ENCODE measurements at regions not wholly inside any gene's neighbourhood (a gene's known extent, or its start where the extent isn't known, plus 50 kb on each side); places are given as distances from the start of the nearest gene placed in this dataset.

DNA sequence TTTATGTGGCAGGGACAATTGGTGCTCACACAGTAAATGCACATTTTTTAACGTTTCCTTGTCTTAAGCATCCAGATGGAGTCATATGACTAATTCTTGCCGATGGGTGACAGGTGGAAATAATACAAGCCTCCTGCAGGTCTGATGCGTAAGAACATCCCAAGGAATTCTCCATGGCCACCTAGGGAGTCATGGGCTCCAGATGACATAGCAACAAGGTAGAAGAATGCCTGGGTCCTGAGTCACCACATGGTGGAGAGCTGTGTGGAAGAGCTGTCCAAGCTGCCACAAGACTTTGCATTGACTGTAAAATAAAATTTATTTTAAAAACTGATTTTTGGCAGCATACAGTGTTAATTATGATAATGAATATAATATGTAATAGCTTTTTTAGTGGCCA, 77.0 kb upstream of the MAP3K7 start:
- no peak for TF ChIP-seq MAX (IDR thresholded peaks at IDR 0.05)
- TF ChIP-seq GATA3 (IDR thresholded peaks at IDR 0.05; ENCODE audit: borderline replicate concordance) = no peak
- no peaks in the 10 kb centered on the region for H3K9me3 ChIP-seq
- CTCF ChIA-PET = interaction anchor here (0.6 kb wide), 1 partner anchor 799 kb away, joined by 5 read pairs; no protein-coding TSS in a partner anchor
- H3K27ac ChIP-seq = no peak overlapping the region
- FAIRE-seq (no peak), ATAC-seq (no peak), DNase-seq (ENCODE audit: low read depth in 1 of 2, low spot score in 1 of 2) (peak in 1 of 2 experiments; percentile 2)
- H3K4me1 ChIP-seq = no peaks in the 10 kb centered on the region
- H3K4me2 ChIP-seq = no peak overlapping the region
- no peak overlapping the region for H3K4me3 ChIP-seq
- POLR2A ChIA-PET = no interaction called here
- WGBS (ENCODE audit: missing lambda C conversion rate) = 0% methylated on average over 3 of the region's 3 CpGs

- no peak for FAIRE-seq
- no peak for ATAC-seq
- H3K4me3 ChIP-seq = no peak overlapping the region
- H3K4me2 ChIP-seq = no peak overlapping the region
- ChIA-PET POLR2A (no interaction called here), CTCF (no interaction called here)
- H3K4me1 ChIP-seq = no peaks in the 10 kb centered on the region
- TF ChIP-seq HOXA7 (CRISPR knock-in tag; IDR thresholded peaks at IDR 0.05) = no peak
- no peak for TF ChIP-seq FOXS1 (CRISPR knock-in tag; IDR thresholded peaks at IDR 0.05)
- no peak for TF ChIP-seq POLR2A (IDR thresholded peaks at IDR 0.05; ENCODE audit: low read length)
- TF ChIP-seq JUN (IDR thresholded peaks at IDR 0.05) = no peak
- no peak for TF ChIP-seq CHD2 (IDR thresholded peaks at IDR 0.05; ENCODE audit: low read length, partially characterized antibody)
- no peak for TF ChIP-seq CBX8 (IDR thresholded peaks at IDR 0.05)
- TF ChIP-seq FOSL2 (IDR thresholded peaks at IDR 0.05) = no peak
- TF ChIP-seq FOSL2 (CRISPR knock-in tag; IDR thresholded peaks at IDR 0.05) = no peak
- no peaks in the 10 kb centered on the region for H3K9me3 ChIP-seq
- WGBS (ENCODE audit: missing lambda C conversion rate) = 0% methylated on average over 2 of the region's 2 CpGs
- H3K27ac ChIP-seq = no peak overlapping the region
- no peak for DNase-seq (ENCODE audit: low read depth in 1 of 2, low spot score in 1 of 2)
Observed at GRCh38 chr6:90663106-90663505, 76.2 kb upstream of the MAP3K7 start.

- Histone ChIP-seq H3K4me3 (no peak overlapping the region), H3K27ac (no peak overlapping the region), H3K4me2 (no peak overlapping the region), H3K9me3 (no peaks in the 10 kb centered on the region), H3K4me1 (no peaks in the 10 kb centered on the region)
- CTCF ChIA-PET = no interaction called here
- POLR2A ChIA-PET = no interaction called here
- ATAC-seq = no peak
- TF ChIP-seq EP300 (IDR thresholded peaks at IDR 0.05) (no peak), RCOR1 (IDR thresholded peaks at IDR 0.05; ENCODE audit: low read depth, low read length) (no peak), HOXB13 (CRISPR knock-in tag; IDR thresholded peaks at IDR 0.05; ENCODE audit: low read depth) (no peak), MAFK (IDR thresholded peaks at IDR 0.05; ENCODE audit: partially characterized antibody) (no peak), RNF2 (IDR thresholded peaks at IDR 0.05; ENCODE audit: borderline replicate concordance, low read depth) (no peak)
- TF ChIP-seq, protein P1, sequence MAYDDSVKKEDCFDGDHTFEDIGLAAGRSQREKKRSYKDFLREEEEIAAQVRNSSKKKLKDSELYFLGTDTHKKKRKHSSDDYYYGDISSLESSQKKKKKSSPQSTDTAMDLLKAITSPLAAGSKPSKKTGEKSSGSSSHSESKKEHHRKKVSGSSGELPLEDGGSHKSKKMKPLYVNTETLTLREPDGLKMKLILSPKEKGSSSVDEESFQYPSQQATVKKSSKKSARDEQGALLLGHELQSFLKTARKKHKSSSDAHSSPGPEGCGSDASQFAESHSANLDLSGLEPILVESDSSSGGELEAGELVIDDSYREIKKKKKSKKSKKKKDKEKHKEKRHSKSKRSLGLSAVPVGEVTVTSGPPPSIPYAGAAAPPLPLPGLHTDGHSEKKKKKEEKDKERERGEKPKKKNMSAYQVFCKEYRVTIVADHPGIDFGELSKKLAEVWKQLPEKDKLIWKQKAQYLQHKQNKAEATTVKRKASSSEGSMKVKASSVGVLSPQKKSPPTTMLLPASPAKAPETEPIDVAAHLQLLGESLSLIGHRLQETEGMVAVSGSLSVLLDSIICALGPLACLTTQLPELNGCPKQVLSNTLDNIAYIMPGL (CRISPR knock-in tag; IDR thresholded peaks at IDR 0.05; ENCODE audit: borderline replicate concordance) = no peak
- no peak for DNase-seq (ENCODE audit: low read depth in 1 of 2, low spot score in 1 of 2)
- no peak for FAIRE-seq
Observed at GRCh38 chr6:90660931-90661330, 74.1 kb upstream of the MAP3K7 start.

GRCh38 chr6:90658497-90658896, 71.6 kb upstream of the MAP3K7 start:
- Histone ChIP-seq H3K9me3 (no peaks in the 10 kb centered on the region), H3K4me1 (no peaks in the 10 kb centered on the region), H3K27ac (no peak overlapping the region), H3K4me3 (no peak overlapping the region), H3K4me2 (no peak overlapping the region)
- ATAC-seq (no peak), FAIRE-seq (no peak), DNase-seq (ENCODE audit: low read depth in 1 of 2, low spot score in 1 of 2) (no peak)
- WGBS (ENCODE audit: missing lambda C conversion rate) = 1% methylated on average over 5 of the region's 5 CpGs
- TF ChIP-seq TFCP2L1 (CRISPR knock-in tag; IDR thresholded peaks at IDR 0.05) (no peak), RCOR1 (IDR thresholded peaks at IDR 0.05; ENCODE audit: low read depth, low read length) (no peak), RARB (CRISPR knock-in tag; IDR thresholded peaks at IDR 0.05) (no peak), JUNB (IDR thresholded peaks at IDR 0.05) (no peak), NPAS2 (CRISPR knock-in tag; IDR thresholded peaks at IDR 0.05; ENCODE audit: borderline replicate concordance) (no peak), EHMT2 (IDR thresholded peaks at IDR 0.05; ENCODE audit: low read depth) (no peak), MAFK (IDR thresholded peaks at IDR 0.05; ENCODE audit: partially characterized antibody) (no peak), ZC3H11A (IDR thresholded peaks at IDR 0.05) (no peak), KDM1A (IDR thresholded peaks at IDR 0.05; ENCODE audit: low read depth) (no peak)
- TF ChIP-seq, protein P2, sequence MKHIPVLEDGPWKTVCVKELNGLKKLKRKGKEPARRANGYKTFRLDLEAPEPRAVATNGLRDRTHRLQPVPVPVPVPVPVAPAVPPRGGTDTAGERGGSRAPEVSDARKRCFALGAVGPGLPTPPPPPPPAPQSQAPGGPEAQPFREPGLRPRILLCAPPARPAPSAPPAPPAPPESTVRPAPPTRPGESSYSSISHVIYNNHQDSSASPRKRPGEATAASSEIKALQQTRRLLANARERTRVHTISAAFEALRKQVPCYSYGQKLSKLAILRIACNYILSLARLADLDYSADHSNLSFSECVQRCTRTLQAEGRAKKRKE (CRISPR knock-in tag; IDR thresholded peaks at IDR 0.05; ENCODE audit: low read depth) = no peak
- TF ChIP-seq, protein P3, sequence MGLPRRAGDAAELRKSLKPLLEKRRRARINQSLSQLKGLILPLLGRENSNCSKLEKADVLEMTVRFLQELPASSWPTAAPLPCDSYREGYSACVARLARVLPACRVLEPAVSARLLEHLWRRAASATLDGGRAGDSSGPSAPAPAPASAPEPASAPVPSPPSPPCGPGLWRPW (IDR thresholded peaks at IDR 0.05) = no peak
- POLR2A ChIA-PET = no interaction called here
- CTCF ChIA-PET = interaction anchor here (1.1 kb wide), 1 partner anchor 8 kb away, joined by 3 read pairs; no protein-coding TSS in a partner anchor
